C4-2B (cell line): ENCODE measurements at regions not wholly inside any gene's neighbourhood (a gene's known extent, or its start where the extent isn't known, plus 50 kb on each side); places are given as distances from the start of the nearest gene placed in this dataset.
"Not testable (repeated sequence)": the region's sequence is repeated elsewhere in the genome, so short reads cannot be mapped to it uniquely, and the experiment has no call there.

Experiments used
- ZFX ChIP-seq: fragments of 450-650 bp; IDR thresholded peaks from 2 replicates; pipeline ENCODE4 v1.6.1; 2017
- TF ChIP-seq, protein P1 (sequence below): fragments of 450-650 bp; conservative IDR thresholded peaks from 2 replicates; pipeline ENCODE4 v1.5.1; 2017; ENCODE audit warnings: mild to moderate bottlenecking

DNA sequence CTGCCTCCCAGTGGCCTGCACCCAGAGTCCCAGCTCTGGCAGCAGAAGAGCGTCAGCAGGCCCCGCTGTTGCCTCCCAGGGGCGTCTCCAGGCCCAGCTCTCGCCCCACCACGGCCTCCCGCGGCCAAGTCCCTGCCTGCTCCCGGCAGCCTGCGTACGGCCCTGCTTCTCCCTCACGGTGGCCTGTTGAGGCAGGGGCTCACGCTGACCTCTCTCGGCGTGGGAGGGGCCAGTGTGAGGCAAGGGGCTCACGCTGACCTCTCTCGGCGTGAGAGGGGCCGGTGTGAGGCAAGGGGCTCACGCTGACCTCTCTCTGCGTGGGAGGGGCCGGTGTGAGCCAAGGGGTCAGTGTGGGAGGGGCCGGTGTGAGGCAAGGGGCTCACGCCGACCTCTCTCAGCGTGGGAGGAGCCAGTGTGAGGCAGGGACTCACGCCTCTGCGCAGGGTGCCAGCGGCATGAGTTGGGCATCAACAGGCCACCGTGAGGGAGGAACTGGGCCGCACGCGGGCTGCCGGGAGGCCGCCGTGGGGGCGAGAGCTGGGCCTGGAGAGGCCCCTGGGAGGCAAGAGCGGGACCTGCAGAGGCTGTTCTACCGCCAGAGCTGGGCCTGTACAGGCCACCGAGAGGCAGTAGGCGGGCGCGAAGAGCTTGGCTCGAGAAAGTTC, 254.1 kb upstream of the NUPR2 start:
- TF ChIP-seq, protein P1, sequence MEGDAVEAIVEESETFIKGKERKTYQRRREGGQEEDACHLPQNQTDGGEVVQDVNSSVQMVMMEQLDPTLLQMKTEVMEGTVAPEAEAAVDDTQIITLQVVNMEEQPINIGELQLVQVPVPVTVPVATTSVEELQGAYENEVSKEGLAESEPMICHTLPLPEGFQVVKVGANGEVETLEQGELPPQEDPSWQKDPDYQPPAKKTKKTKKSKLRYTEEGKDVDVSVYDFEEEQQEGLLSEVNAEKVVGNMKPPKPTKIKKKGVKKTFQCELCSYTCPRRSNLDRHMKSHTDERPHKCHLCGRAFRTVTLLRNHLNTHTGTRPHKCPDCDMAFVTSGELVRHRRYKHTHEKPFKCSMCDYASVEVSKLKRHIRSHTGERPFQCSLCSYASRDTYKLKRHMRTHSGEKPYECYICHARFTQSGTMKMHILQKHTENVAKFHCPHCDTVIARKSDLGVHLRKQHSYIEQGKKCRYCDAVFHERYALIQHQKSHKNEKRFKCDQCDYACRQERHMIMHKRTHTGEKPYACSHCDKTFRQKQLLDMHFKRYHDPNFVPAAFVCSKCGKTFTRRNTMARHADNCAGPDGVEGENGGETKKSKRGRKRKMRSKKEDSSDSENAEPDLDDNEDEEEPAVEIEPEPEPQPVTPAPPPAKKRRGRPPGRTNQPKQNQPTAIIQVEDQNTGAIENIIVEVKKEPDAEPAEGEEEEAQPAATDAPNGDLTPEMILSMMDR = not testable (repeated sequence)
- not testable (repeated sequence) for TF ChIP-seq ZFX
